Panc1 (cell line): ENCODE measurements at regions not wholly inside any gene's neighbourhood (a gene's known extent, or its start where the extent isn't known, plus 50 kb on each side); places are given as distances from the start of the nearest gene placed in this dataset.

ENCODE experiments used
- ATAC-seq: fragments of 200-7000 bp; cut with Tn5 transposase; 2 replicates; pipeline ENCODE4 v1.9.1; 2020; ENCODE audit warnings: mild to moderate bottlenecking, moderate library complexity
- BruUV-seq: library from RNA; stranded (reverse); fragments of 400-500 nt; replicated peaks from 2 replicates; lab custom pipeline; 2021; lab: Mats Ljungman, UMichigan
- CTCF ChIA-PET: fragments of 300-600 bp; sonication (Branson Sonifier 250); formaldehyde crosslinking; loops from one replicate; lab custom pipeline; 2022; ENCODE audit warnings: antibody characterized with exemption; lab: Charles Lee
- POLR2A ChIA-PET: fragments of 300-600 bp; sonication (Branson Sonifier 250); formaldehyde crosslinking; loops from one replicate; lab custom pipeline; 2022; ENCODE audit warnings: antibody characterized with exemption; lab: Charles Lee
- DNase-seq: peaks from one replicate; pipeline ENCODE4 v3.0.0-alpha.2; 2010; ENCODE audit warnings: low read depth, low spot score
- H3K27ac ChIP-seq: 2 replicates; pipeline ENCODE4 v1.5.1; 2011; ENCODE audit warnings: mild to moderate bottlenecking, low read length, inconsistent platforms
- H3K27me3 ChIP-seq: fragments of 200-500 bp; sonication (Bioruptor generic); 2 replicates; pipeline ENCODE4 v1.6.0; 2014; ENCODE audit warnings: low read length, inconsistent platforms; ENCODE audit not compliant: control insufficient read depth, insufficient read depth
- H3K36me3 ChIP-seq: fragments of 200-500 bp; sonication (Bioruptor generic); 2 replicates; pipeline ENCODE4 v1.5.1; 2014; ENCODE audit warnings: inconsistent platforms, mild to moderate bottlenecking, low read length, moderate library complexity; ENCODE audit not compliant: control insufficient read depth, insufficient read depth
- H3K4me1 ChIP-seq: 2 replicates; pipeline ENCODE4 v1.5.1; 2011; ENCODE audit warnings: inconsistent platforms, mild to moderate bottlenecking, low read length, moderate library complexity; ENCODE audit not compliant: control insufficient read depth, insufficient read depth
- H3K4me3 ChIP-seq, 2 experiments: 2 replicates each; pipeline ENCODE4 v1.5.1; 2011 to 2012; ENCODE audit warnings: low read depth in 2 of 2, low read length in 2 of 2, mild to moderate bottlenecking in 2 of 2, inconsistent platforms in 1 of 2, moderate library complexity in 1 of 2
- H3K9me3 ChIP-seq: fragments of 200-500 bp; sonication (Bioruptor generic); 2 replicates; pipeline ENCODE4 v1.5.1; 2014; ENCODE audit warnings: low read depth, mild to moderate bottlenecking, inconsistent platforms, low read length, moderate library complexity; ENCODE audit not compliant: control insufficient read depth, insufficient read depth
- CTCF ChIP-seq: fragments of 450-650 bp; IDR thresholded peaks from 2 replicates; pipeline ENCODE4 v1.5.1; 2017; ENCODE audit warnings: mild to moderate bottlenecking
- POLR2AphosphoS5 ChIP-seq: IDR thresholded peaks from 2 replicates; pipeline ENCODE4 v1.6.1; 2012; ENCODE audit warnings: mild to moderate bottlenecking, low read depth, low read length, moderate library complexity
- REST ChIP-seq, 2 experiments: IDR thresholded peaks; 2 replicates each; pipeline ENCODE4 v1.6.1; 2011 to 2012; ENCODE audit warnings: low read depth in 2 of 2, control low read depth in 1 of 2, low read length in 1 of 2, mild to moderate bottlenecking in 1 of 2, moderate library complexity in 1 of 2; ENCODE audit not compliant: insufficient read depth in 1 of 2
- SIN3A ChIP-seq: IDR thresholded peaks from 2 replicates; pipeline ENCODE4 v1.6.1; 2012; ENCODE audit warnings: low read depth, mild to moderate bottlenecking, low read length, moderate library complexity, borderline replicate concordance; ENCODE audit not compliant: insufficient read depth
- TCF7L2 ChIP-seq: IDR thresholded peaks from 2 replicates; pipeline ENCODE4 v1.6.1; 2011; ENCODE audit warnings: mild to moderate bottlenecking, low read depth, low read length, inconsistent platforms
- in situ Hi-C: cut with HindIII; loops from 2 replicates; pipeline ENCODE4 v1.10.0; 2016; ENCODE audit warnings: low sequenced_read_pairs, low pct_unique_long_range_greater_than_20kb
- intact Hi-C: fragments of 100-400 bp; cut with micrococcal nuclease; formaldehyde crosslinking; loops from one replicate; pipeline ENCODE4 v1.10.0; 2022; ENCODE audit not compliant: unreplicated experiment

DNA sequence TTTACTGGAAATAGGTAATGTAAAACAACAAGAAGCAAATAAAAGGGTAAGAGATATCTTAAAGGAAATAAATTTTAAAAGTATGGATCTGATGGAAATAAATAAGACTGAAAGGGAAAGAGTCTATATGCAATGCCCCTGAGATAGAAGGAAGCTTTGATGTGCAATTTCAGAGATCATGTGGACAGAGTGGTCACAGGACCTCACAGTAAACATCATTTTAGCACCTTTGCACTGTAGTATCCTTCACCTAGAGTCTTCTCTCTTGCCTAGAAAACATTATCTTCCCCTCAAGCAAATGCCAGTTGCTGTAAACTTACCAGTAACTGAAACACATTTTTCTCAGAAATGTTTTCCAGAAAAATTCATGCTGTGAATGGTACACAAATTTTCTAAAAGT lies 1621.3 kb upstream of the TMEFF2 start:
- no peak for ATAC-seq
- Histone ChIP-seq H3K27me3 (no peaks in the 10 kb centered on the region), H3K4me3 (no peak overlapping the region), H3K9me3 (no peaks in the 10 kb centered on the region), H3K36me3 (no peaks in the 10 kb centered on the region), H3K27ac (no peak overlapping the region), H3K4me1 (no peaks in the 10 kb centered on the region)
- intact Hi-C loops = no loop called here
- in situ Hi-C loops = no loop called here
- CTCF ChIA-PET = no interaction called here
- BruUV-seq = no TSS peak
- no peak for TF ChIP-seq SIN3A
- TF ChIP-seq POLR2AphosphoS5 = no peak
- TF ChIP-seq TCF7L2 = no peak
- no peak for TF ChIP-seq REST (IDR thresholded peaks at IDR 0.05; ENCODE audit: insufficient read depth in 1 of 2, low read depth in 2 of 2, low read length in 1 of 2)
- no peak for TF ChIP-seq CTCF
- DNase-seq = no peak
- POLR2A ChIA-PET = no interaction called here

DNA sequence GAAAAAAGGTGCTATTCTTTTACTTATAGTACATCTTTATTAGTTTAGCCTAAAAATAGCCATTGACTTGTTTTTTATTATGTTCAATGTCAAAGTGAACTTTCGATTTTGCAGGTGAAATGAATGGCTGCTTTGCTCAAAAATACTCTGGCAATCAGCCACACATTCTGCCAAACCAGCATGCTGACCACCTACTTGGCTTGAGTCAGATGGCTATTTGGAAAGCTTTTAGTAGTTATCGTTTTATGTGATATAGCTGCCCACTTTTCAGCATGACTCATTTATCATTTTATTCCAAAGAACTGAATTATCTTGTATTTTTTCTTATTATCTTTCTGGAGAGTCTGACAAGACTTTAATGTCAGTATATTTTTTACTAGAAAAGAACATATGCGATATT lies 1615.8 kb upstream of the TMEFF2 start:
- intact Hi-C loops = no loop called here
- Histone ChIP-seq H3K4me1 (no peaks in the 10 kb centered on the region), H3K9me3 (no peaks in the 10 kb centered on the region), H3K27ac (no peak overlapping the region), H3K4me3 (no peak overlapping the region), H3K27me3 (no peaks in the 10 kb centered on the region), H3K36me3 (no peaks in the 10 kb centered on the region)
- ATAC-seq (no peak), DNase-seq (no peak)
- in situ Hi-C loops = no loop called here
- ChIA-PET CTCF (no interaction called here), POLR2A (no interaction called here)
- no peak for TF ChIP-seq POLR2AphosphoS5
- TF ChIP-seq SIN3A = no peak
- TF ChIP-seq CTCF = no peak
- no peak for TF ChIP-seq TCF7L2
- TF ChIP-seq REST (IDR thresholded peaks at IDR 0.05; ENCODE audit: insufficient read depth in 1 of 2, low read depth in 2 of 2, low read length in 1 of 2) = no peak
- no TSS peak for BruUV-seq
